SK-N-SH treated with all-trans-retinoic acid at 6 μM for 48 hours (cell line): ENCODE measurements at regions not wholly inside any gene's neighbourhood (a gene's known extent, or its start where the extent isn't known, plus 50 kb on each side); places are given as distances from the start of the nearest gene placed in this dataset.

Experiments used
- ATAC-seq: fragments of 200-7000 bp; cut with Tn5 transposase; 3 replicates; pipeline ENCODE4 v1.9.1; 2020; ENCODE audit warnings: mild to moderate bottlenecking, moderate library complexity
- CSDC2 ChIP-seq: fragments of 250-450 bp; sonication (Bioruptor Pico); IDR thresholded peaks from 2 replicates; pipeline ENCODE4 v1.5.0; 2020; ENCODE audit warnings: mild to moderate bottlenecking, moderate library complexity
- ESRRG ChIP-seq: fragments of 250-450 bp; sonication (Bioruptor Pico); IDR thresholded peaks from 2 replicates; pipeline ENCODE4 v1.6.1; 2021; ENCODE audit warnings: mild to moderate bottlenecking
- GLIS3 ChIP-seq: fragments of 250-450 bp; sonication (Bioruptor Pico); IDR thresholded peaks from 2 replicates; pipeline ENCODE4 v1.5.0; 2020; ENCODE audit warnings: mild to moderate bottlenecking, moderate library complexity
- ISL1 ChIP-seq: fragments of 250-450 bp; sonication (Bioruptor Pico); IDR thresholded peaks from 2 replicates; pipeline ENCODE4 v2.1.2; 2022; ENCODE audit warnings: mild to moderate bottlenecking, moderate library complexity
- OSR1 ChIP-seq: fragments of 250-450 bp; sonication (Bioruptor Pico); IDR thresholded peaks from 2 replicates; pipeline ENCODE4 v1.8.0; 2022; ENCODE audit warnings: moderate library complexity, mild to moderate bottlenecking, inconsistent platforms
- PPARA ChIP-seq: fragments of 250-450 bp; sonication (Bioruptor Pico); IDR thresholded peaks from 2 replicates; pipeline ENCODE4 v1.5.0; 2020; ENCODE audit warnings: mild to moderate bottlenecking, borderline replicate concordance
- RARB ChIP-seq: fragments of 250-450 bp; sonication (Bioruptor Pico); IDR thresholded peaks from 2 replicates; pipeline ENCODE4 v1.8.0; 2021; ENCODE audit warnings: mild to moderate bottlenecking, moderate library complexity
- SNAI2 ChIP-seq: fragments of 250-450 bp; sonication (Bioruptor Pico); IDR thresholded peaks from 2 replicates; pipeline ENCODE4 v1.5.0; 2020; ENCODE audit warnings: mild to moderate bottlenecking, moderate library complexity
- TOX ChIP-seq: fragments of 250-450 bp; sonication (Bioruptor Pico); IDR thresholded peaks from 2 replicates; pipeline ENCODE4 v1.8.0; 2021; ENCODE audit warnings: mild to moderate bottlenecking, moderate library complexity, borderline replicate concordance
- ZC3H10 ChIP-seq: fragments of 250-450 bp; sonication (Bioruptor Pico); IDR thresholded peaks from 2 replicates; pipeline ENCODE4 v1.5.1; 2021; ENCODE audit warnings: mild to moderate bottlenecking, moderate library complexity
- ZFP3 ChIP-seq: fragments of 250-450 bp; sonication (Bioruptor Pico); IDR thresholded peaks from 2 replicates; pipeline ENCODE4 v1.5.0; 2020; ENCODE audit warnings: mild to moderate bottlenecking, moderate library complexity
- ZFP30 ChIP-seq: fragments of 450-650 bp; formaldehyde crosslinking; IDR thresholded peaks from 2 replicates; pipeline ENCODE4 v1.5.0; 2022; ENCODE audit warnings: mild to moderate bottlenecking, moderate library complexity
- ZNF70 ChIP-seq: fragments of 450-650 bp; formaldehyde crosslinking; IDR thresholded peaks from 2 replicates; pipeline ENCODE4 v1.5.0; 2020; ENCODE audit warnings: mild to moderate bottlenecking, moderate library complexity
- ZNF8 ChIP-seq: fragments of 450-650 bp; formaldehyde crosslinking; IDR thresholded peaks from 2 replicates; pipeline ENCODE4 v1.5.0; 2020; ENCODE audit warnings: mild to moderate bottlenecking, moderate library complexity
- TF ChIP-seq, protein P1 (sequence below): fragments of 250-450 bp; sonication (Bioruptor Pico); IDR thresholded peaks from 2 replicates; pipeline ENCODE4 v1.5.0; 2020; ENCODE audit warnings: mild to moderate bottlenecking, moderate library complexity
- TF ChIP-seq, protein P2 (sequence below): fragments of 250-450 bp; sonication (Bioruptor Pico); IDR thresholded peaks from 2 replicates; pipeline ENCODE4 v1.8.0; 2021; ENCODE audit warnings: low read depth, mild to moderate bottlenecking, moderate library complexity, borderline replicate concordance
- TF ChIP-seq, protein P3 (sequence below): fragments of 250-450 bp; sonication (Bioruptor Pico); IDR thresholded peaks from 2 replicates; pipeline ENCODE4 v1.5.1; 2021; ENCODE audit warnings: mild to moderate bottlenecking, moderate library complexity
- TF ChIP-seq, protein P4 (sequence below): fragments of 250-450 bp; sonication (Bioruptor Pico); IDR thresholded peaks from 2 replicates; pipeline ENCODE4 v1.5.1; 2020; ENCODE audit warnings: low read depth, mild to moderate bottlenecking, moderate library complexity

DNA sequence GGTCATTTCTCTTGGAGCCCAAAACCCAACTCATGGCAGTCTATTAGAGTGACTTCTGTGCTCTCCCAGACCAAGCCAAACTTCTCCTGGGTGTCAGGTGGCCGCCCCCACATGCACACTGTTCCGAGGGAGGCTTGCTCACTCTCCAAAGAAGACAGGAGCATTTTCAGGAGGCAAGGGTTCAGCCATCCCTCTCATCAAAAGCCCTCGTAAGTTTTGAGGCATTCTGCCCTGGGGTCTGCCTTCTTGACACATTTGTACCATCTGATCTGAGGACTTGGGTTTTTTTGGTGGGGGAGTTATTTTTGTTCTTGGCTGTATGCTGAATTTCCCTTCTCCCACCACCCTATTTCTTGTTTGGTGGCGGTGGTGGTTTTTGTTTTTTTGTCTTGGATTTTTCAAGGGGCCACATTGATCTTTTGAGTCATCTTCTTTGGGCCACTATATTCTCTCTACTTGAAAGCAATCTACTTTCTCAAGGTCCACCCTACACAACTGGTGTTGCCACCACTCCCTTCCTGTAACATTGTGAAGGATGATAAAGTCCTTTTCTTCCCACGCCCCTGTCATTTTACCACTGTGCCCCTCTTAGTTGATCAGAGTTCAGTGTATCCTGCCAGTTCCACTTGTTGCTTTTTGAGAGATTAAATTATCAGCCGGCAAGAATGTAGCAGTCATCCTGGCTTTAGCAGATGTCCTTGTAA, 255.8 kb downstream of the CYP26B1 start:
- TF ChIP-seq, protein P1, sequence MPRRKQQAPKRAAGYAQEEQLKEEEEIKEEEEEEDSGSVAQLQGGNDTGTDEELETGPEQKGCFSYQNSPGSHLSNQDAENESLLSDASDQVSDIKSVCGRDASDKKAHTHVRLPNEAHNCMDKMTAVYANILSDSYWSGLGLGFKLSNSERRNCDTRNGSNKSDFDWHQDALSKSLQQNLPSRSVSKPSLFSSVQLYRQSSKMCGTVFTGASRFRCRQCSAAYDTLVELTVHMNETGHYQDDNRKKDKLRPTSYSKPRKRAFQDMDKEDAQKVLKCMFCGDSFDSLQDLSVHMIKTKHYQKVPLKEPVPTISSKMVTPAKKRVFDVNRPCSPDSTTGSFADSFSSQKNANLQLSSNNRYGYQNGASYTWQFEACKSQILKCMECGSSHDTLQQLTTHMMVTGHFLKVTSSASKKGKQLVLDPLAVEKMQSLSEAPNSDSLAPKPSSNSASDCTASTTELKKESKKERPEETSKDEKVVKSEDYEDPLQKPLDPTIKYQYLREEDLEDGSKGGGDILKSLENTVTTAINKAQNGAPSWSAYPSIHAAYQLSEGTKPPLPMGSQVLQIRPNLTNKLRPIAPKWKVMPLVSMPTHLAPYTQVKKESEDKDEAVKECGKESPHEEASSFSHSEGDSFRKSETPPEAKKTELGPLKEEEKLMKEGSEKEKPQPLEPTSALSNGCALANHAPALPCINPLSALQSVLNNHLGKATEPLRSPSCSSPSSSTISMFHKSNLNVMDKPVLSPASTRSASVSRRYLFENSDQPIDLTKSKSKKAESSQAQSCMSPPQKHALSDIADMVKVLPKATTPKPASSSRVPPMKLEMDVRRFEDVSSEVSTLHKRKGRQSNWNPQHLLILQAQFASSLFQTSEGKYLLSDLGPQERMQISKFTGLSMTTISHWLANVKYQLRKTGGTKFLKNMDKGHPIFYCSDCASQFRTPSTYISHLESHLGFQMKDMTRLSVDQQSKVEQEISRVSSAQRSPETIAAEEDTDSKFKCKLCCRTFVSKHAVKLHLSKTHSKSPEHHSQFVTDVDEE (CRISPR knock-in tag), result no peak
- TF ChIP-seq, protein P2, sequence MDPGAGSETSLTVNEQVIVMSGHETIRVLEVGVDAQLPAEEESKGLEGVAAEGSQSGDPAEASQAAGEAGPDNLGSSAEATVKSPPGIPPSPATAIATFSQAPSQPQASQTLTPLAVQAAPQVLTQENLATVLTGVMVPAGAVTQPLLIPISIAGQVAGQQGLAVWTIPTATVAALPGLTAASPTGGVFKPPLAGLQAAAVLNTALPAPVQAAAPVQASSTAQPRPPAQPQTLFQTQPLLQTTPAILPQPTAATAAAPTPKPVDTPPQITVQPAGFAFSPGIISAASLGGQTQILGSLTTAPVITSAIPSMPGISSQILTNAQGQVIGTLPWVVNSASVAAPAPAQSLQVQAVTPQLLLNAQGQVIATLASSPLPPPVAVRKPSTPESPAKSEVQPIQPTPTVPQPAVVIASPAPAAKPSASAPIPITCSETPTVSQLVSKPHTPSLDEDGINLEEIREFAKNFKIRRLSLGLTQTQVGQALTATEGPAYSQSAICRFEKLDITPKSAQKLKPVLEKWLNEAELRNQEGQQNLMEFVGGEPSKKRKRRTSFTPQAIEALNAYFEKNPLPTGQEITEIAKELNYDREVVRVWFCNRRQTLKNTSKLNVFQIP (CRISPR knock-in tag), result no peak
- TF ChIP-seq ZNF70 (no peak), PPARA (CRISPR knock-in tag) (no peak), CSDC2 (CRISPR knock-in tag) (no peak), SNAI2 (CRISPR knock-in tag) (no peak), RARB (no peak), OSR1 (CRISPR knock-in tag) (no peak), ZFP3 (no peak), ISL1 (CRISPR knock-in tag) (no peak), ZC3H10 (CRISPR knock-in tag) (no peak), GLIS3 (no peak), ESRRG (CRISPR knock-in tag) (no peak)
- TF ChIP-seq, protein P3, sequence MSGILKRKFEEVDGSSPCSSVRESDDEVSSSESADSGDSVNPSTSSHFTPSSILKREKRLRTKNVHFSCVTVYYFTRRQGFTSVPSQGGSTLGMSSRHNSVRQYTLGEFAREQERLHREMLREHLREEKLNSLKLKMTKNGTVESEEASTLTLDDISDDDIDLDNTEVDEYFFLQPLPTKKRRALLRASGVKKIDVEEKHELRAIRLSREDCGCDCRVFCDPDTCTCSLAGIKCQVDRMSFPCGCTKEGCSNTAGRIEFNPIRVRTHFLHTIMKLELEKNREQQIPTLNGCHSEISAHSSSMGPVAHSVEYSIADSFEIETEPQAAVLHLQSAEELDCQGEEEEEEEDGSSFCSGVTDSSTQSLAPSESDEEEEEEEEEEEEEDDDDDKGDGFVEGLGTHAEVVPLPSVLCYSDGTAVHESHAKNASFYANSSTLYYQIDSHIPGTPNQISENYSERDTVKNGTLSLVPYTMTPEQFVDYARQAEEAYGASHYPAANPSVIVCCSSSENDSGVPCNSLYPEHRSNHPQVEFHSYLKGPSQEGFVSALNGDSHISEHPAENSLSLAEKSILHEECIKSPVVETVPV (CRISPR knock-in tag), result no peak
- TF ChIP-seq, protein P4, sequence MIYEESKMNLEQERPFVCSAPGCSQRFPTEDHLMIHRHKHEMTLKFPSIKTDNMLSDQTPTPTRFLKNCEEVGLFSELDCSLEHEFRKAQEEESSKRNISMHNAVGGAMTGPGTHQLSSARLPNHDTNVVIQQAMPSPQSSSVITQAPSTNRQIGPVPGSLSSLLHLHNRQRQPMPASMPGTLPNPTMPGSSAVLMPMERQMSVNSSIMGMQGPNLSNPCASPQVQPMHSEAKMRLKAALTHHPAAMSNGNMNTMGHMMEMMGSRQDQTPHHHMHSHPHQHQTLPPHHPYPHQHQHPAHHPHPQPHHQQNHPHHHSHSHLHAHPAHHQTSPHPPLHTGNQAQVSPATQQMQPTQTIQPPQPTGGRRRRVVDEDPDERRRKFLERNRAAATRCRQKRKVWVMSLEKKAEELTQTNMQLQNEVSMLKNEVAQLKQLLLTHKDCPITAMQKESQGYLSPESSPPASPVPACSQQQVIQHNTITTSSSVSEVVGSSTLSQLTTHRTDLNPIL (CRISPR knock-in tag), result no peak
- no peak for ATAC-seq

DNA sequence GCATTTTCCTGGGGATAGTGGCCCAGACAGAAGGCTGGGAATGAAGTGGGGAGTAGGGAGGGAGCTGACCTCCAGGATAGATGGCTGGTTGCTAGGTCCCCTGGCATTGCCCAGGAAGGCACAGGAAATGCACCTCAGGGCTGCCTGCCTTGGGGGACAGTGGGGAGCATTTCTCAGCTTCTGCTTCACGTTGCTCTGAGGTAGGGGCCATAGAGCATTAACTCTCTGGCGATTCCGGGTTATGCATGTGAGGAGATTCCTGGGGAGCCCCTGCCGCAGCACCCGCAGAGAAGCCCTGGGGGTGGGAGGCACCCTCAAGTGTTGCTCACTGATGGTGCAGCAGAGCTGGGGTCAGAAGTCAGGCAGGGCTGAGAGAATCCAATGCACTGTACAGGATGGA, 256.5 kb downstream of the CYP26B1 start:
- TF ChIP-seq ZNF8 (CRISPR knock-in tag), result no peak
- TF ChIP-seq, protein P3 (CRISPR knock-in tag), result no peak
- TF ChIP-seq ESRRG (CRISPR knock-in tag), result no peak
- TF ChIP-seq TOX, result no peak
- TF ChIP-seq, protein P4 (CRISPR knock-in tag), result no peak
- no peak for ATAC-seq

DNA sequence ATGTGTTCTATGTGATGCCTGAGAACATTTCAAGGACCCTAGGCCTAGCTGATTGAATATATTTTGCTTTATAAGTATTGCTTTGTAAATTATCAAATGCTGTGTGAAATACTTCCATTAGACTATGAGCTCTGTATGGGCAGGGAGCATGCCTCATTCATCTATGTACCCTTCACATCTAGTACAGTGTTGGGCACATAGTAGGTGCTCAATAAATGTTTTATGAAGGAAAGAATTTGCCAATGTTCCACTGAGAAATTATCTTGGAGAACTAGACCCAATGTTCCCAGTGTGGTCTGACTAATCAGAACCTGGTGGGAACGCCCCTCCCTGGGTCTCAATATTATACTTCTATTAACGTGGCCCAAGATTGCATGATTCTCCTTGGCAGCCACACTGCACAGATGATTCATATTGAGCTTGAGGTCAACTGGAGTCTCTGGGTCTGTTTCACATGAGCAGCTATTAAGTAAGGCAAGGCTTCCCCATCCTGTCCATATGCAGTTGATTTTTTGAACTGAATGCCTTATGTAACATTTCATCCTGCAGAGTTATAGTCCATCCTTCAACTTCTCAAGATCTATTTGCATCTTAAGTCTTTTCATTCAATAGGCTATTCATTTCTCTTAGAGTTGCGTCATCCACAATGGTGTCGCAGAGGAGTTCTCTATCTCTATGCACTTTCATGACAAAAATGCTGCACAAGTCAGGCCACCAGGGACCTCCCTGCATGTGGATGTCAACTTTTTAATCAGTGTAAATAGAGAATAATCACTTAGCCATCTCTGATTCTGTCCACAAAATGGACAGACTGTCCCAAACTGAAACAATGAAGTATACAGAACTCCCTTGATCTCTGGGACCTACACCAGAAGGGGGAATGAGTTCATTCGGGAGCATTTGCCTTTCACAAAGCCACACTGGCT, 257.6 kb downstream of the CYP26B1 start:
- TF ChIP-seq, protein P4 (CRISPR knock-in tag), result no peak
- TF ChIP-seq ZFP30 (CRISPR knock-in tag), result no peak
- TF ChIP-seq PPARA (CRISPR knock-in tag), result no peak
- TF ChIP-seq ZNF70, result peak; percentile 46; the same call in 1 of the 2 replicates
- no peak for TF ChIP-seq SNAI2 (CRISPR knock-in tag)
- TF ChIP-seq, protein P2 (CRISPR knock-in tag), result no peak
- TF ChIP-seq ZNF8 (CRISPR knock-in tag), result no peak
- no peak for TF ChIP-seq ZC3H10 (CRISPR knock-in tag)
- no peak; the same call in 1 of the 3 replicates for ATAC-seq
